Activated CD8-positive, alpha-beta memory T cell treated with anti-CD3 and anti-CD28 coated beads, Interleukin-2, amount 50 U/mL, for 24 hours (primary cell): ENCODE measurements at regions not wholly inside any gene's neighbourhood (a gene's known extent, or its start where the extent isn't known, plus 50 kb on each side); places are given as distances from the start of the nearest gene placed in this dataset.
"Not testable (repeated sequence)": the region's sequence is repeated elsewhere in the genome, so short reads cannot be mapped to it uniquely, and the experiment has no call there.

Source experiments
- DNase-seq: peaks from one replicate; pipeline ENCODE4 v3.0.0-alpha.2; 2020; ENCODE audit errors: extremely low read depth

DNA sequence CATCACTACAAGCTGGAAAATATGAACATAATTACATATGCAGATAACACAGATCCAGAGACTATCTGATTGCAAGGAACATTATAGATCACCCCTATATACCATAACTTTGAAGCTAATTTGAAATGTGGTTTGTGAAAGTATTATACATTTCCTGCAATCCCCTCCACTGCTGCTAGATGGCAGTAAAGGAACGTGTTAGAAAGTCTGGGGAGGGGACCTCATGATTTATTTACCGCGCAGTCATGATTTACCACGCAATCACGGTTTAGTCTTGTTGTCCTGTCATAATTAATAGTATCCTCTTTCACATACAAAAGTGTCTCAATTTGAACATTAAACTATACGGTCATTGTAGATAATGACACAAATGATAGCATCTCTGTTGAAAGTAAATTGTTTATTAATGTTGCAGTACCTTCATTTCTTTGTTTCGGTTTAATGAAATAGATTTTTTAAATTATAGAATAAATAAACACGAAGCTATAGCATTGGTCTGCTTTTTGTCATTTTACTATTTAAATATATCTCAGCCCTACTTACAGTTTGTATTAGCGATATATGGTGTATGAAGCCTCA lies 145.3 kb upstream of the PRSS1 start:
- DNase-seq = no peak

GRCh38 chr7:142602756-142603155 lies 146.5 kb upstream of the PRSS1 start:
- DNase-seq = no peak

DNA sequence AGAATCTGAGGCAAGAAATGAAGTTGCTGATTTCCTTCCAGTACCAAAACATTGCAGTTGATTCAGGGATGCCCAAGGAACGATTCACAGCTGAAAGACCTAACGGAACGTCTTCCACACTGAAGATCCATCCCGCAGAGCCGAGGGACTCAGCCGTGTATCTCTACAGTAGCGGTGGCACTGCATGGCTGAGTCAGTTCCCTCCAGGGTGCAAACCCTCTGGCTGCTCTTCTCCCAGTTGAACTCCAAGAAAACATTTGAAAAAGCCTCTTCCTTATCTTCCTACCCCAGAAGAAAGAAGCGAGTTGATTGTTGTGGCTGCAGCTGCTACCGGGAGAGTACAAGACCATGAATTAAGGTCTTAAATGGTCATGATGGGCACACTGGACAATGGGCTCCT lies 147.1 kb upstream of the PRSS1 start:
- DNase-seq = no peak

GRCh38 chr7:142598297-142598696 lies 151.0 kb upstream of the PRSS1 start:
- DNase-seq = no peak

GRCh38 chr7:142597547-142597946 lies 151.7 kb upstream of the PRSS1 start:
- no peak for DNase-seq

DNA sequence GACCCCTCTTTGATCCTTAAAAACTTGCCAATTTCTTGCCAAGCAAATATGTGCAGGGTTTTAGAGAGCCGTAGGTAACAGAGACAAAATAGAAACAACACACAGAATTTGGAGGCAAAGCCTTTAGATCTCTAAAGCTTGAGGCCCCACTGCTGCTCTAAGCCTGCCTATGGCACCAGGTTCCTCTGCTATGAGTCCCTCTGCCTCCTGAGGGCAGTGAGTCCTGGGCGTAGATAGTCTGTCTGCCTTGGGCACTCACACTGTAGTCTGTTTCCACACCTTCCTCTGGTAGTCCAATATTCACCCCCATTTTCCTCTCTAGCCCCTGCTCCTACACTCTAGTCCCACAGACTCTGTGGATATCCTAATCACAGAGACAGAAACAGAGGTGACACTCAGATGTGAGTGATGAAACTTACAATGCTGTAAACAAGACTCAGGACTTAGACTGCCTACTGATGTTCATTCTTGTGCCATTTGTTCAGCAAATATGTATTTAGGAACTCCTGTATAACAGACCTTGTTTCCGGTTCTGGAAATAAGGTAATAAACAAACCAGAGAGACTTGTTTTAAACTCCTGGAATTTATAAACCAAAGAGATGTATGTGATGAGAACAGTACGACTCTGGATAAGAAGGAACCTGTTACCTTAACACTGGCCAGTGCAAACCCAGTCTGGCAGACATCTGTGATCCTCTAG lies 153.3 kb upstream of the PRSS1 start:
- DNase-seq = no peak

DNA sequence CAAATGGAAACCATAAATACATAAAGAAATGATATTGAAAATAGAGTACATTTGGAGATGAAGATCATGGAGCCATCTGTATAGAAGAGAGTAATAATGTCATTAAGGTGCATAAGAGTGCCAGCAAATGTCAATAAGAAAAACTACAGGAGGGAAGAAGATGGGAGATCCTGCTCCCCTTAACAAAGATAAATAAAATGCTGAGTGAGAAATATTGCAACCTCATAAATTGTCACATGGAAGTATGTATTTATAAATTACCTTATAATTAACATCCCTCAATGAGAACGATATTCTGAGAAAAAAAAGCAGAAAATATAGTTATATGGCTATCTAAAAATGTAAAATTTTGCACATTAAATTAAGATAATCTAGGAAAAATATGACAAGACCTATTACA lies 155.2 kb upstream of the PRSS1 start:
- no peak for DNase-seq

DNA sequence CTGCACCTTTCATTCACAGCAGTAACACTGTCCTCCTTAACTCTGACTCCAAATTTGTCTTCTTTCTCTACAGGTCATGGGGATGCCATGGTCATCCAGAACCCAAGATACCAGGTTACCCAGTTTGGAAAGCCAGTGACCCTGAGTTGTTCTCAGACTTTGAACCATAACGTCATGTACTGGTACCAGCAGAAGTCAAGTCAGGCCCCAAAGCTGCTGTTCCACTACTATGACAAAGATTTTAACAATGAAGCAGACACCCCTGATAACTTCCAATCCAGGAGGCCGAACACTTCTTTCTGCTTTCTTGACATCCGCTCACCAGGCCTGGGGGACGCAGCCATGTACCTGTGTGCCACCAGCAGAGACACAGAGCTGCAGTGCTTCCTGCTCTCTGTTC lies 156.2 kb upstream of the PRSS1 start:
- DNase-seq = no peak

GRCh38 chr7:142592664-142593063 lies 156.6 kb upstream of the PRSS1 start:
- DNase-seq = no peak

GRCh38 chr7:142592231-142592630 lies 157.0 kb upstream of the PRSS1 start:
- DNase-seq = no peak

GRCh38 chr7:142590830-142591457 lies 158.3 kb upstream of the PRSS1 start:
- DNase-seq = no peak

DNA sequence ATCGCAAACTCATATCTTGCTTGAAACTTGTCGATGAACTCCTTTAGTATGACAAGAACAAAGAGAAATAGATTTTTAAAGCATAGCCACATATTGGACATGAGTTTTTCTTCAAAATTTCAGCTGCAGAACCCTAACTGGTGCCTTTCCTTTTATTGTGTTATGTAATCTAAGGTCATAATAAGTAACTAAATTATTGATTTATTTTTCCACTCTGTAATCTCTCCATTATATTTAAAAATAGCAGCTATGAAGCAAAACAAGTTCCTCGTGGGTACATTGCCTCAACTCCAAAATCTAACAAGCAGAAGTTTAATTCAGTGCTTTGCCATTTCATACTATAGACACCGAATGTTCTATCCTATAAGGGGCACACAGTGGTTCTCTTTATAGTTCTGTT lies 159.2 kb upstream of the PRSS1 start:
- no peak for DNase-seq

GRCh38 chr7:142587578-142588191 lies 161.6 kb upstream of the PRSS1 start:
- no peak for DNase-seq

DNA sequence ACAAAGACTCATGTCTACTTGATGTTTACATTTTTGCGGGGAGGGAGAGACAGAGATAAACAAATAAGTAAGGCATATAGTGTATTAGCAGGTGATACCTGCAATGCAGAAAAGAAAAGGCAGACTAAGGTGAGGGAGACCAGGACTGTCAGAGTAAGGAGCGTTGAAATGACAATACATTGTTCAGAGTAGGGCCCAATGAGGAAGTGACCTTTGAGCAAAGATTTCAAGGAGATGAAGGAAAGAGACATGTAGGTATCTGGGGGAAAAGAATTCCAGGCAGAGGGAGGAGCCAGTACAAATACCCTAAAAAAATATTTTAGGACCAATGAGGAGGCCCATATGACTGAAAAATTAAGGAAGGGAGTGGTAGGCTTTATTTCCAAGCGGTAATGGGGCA lies 162.7 kb upstream of the PRSS1 start:
- DNase-seq = no peak

- no peak for DNase-seq
Measured at GRCh38 chr7:142585425-142585824, 163.8 kb upstream of the PRSS1 start.

DNA sequence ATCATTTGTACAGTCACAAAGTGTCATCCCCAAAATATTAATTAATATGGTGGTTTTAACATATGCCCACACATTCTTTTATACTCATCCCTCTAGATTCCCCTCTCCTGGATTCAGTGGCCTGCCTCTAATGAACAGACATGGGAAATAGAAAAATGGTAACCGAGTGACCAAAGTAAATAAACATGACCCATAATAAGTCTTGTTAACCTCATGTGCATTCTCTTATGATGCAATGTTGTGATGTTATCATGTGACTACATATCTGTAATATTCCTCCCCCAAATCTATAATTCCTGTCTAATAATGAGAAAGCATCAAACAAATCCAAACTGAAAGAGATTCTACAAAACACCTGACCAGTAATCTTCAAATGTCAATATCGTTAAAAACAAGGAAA lies 164.5 kb upstream of the PRSS1 start:
- DNase-seq = no peak

GRCh38 chr7:142583446-142583845 lies 165.8 kb upstream of the PRSS1 start:
- no peak for DNase-seq

GRCh38 chr7:142582351-142582750 lies 166.9 kb upstream of the PRSS1 start:
- no peak for DNase-seq

DNA sequence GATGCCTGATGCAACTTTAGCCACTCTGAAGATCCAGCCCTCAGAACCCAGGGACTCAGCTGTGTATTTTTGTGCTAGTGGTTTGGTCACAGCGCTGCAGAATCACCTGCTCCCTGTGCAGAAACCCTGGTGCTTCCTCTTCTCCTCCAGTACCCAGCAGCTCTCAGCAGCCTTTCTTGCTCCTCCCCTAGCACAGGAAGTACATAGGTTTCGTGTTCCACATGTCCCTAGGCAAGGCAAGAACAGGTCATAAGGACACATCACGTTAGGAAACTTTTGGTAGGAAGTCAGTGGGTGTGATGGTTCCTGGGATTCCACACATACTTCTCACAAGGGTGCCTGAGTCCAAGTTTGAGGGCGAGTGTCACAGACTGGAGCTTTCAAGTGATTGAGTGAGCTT lies 167.9 kb upstream of the PRSS1 start:
- DNase-seq = no peak

DNA sequence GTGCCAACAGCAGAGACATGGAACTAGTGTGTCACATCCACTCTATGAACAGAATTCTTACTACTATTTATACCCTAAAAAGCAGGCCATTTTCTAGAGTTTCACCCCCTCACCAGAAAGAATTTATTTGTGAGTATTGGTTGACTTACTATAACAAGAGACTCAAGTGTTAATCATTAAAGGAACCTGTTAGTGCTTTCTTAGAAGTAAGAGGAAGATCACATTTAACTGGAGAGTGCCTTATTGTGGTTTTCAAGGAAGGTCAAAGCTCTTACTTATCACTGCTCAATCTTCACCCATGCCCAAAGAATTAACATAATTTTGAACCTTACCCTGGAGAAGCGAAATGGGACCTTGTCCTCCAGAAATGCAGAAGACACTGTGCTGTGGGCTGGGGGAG lies 169.3 kb upstream of the PRSS1 start:
- no peak for DNase-seq

DNA sequence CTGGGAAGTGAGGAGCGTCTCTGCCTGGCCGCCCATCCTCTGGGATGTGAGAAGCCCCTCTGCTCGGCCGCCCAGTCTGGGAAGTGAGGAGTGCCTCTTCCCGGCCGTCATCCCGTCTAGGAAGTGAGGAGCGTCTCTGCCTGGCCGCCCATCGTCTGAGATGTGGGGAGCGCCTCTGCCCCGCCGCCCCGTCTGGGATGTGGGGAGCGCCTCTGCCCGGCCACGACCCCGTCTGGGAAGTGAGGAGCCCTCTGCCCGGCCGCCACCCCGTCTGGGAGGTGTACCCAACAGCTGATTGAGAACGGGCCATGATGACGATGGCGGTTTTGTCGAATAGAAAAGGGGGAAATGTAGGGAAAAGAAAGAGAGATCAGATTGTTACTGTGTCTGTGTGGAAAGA lies 173.9 kb upstream of the PRSS1 start:
- not testable (repeated sequence) for DNase-seq

- no peak for DNase-seq
Measured at GRCh38 chr7:142571581-142571980, 177.7 kb upstream of the PRSS1 start.

- DNase-seq = no peak
Measured at GRCh38 chr7:142569851-142570250, 179.4 kb upstream of the PRSS1 start.
